HFF-Myc (cell line): ENCODE measurements at regions not wholly inside any gene's neighbourhood (a gene's known extent, or its start where the extent isn't known, plus 50 kb on each side); places are given as distances from the start of the nearest gene placed in this dataset.

Experiments used
- DNase-seq: peaks from one replicate; pipeline ENCODE4 v3.0.0-alpha.2; 2011; ENCODE audit warnings: low read depth; ENCODE audit errors: extremely low read depth
- H3K4me3 ChIP-seq: replicated peaks from 2 replicates; pipeline ENCODE4 v1.5.1; 2011; ENCODE audit warnings: low read depth, mild to moderate bottlenecking, control low read depth, low read length
- TF ChIP-seq, protein P1 (sequence below): IDR thresholded peaks from 2 replicates; pipeline ENCODE4 v1.5.1; 2012; ENCODE audit warnings: mild to moderate bottlenecking, low read depth, low read length, control low read depth; ENCODE audit errors: missing control alignments

GRCh38 chr4:163017135-163017534 lies 149.6 kb downstream of the NAF1 start:
- no peak overlapping the region for H3K4me3 ChIP-seq
- TF ChIP-seq, protein P1, sequence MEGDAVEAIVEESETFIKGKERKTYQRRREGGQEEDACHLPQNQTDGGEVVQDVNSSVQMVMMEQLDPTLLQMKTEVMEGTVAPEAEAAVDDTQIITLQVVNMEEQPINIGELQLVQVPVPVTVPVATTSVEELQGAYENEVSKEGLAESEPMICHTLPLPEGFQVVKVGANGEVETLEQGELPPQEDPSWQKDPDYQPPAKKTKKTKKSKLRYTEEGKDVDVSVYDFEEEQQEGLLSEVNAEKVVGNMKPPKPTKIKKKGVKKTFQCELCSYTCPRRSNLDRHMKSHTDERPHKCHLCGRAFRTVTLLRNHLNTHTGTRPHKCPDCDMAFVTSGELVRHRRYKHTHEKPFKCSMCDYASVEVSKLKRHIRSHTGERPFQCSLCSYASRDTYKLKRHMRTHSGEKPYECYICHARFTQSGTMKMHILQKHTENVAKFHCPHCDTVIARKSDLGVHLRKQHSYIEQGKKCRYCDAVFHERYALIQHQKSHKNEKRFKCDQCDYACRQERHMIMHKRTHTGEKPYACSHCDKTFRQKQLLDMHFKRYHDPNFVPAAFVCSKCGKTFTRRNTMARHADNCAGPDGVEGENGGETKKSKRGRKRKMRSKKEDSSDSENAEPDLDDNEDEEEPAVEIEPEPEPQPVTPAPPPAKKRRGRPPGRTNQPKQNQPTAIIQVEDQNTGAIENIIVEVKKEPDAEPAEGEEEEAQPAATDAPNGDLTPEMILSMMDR, result no peak
- no peak for DNase-seq

DNA sequence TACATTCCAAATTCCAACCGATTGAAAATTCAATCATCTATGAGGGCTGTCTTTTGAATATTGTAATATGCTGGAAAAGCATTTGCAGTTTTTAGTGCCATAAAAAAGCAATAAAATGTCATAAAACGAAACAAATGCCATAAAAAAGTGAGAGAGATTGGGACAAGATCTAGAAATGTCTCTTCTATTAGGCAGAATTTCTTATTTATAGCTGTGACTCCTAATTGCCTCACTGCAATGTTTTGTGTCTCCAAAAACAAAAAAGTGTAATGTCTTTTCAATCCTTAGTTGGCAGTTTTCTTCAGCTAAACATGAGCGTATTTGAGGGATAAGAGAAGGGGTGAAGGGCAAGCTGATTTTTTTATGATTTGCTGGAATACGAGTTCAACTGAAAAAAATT lies 153.9 kb downstream of the NAF1 start:
- DNase-seq, result no peak
- TF ChIP-seq, protein P1, result no peak
- H3K4me3 ChIP-seq, result no peak overlapping the region

GRCh38 chr4:163003979-163004378 lies 162.7 kb downstream of the NAF1 start:
- TF ChIP-seq, protein P1, result no peak
- no peak for DNase-seq
- H3K4me3 ChIP-seq, result no peak overlapping the region

DNA sequence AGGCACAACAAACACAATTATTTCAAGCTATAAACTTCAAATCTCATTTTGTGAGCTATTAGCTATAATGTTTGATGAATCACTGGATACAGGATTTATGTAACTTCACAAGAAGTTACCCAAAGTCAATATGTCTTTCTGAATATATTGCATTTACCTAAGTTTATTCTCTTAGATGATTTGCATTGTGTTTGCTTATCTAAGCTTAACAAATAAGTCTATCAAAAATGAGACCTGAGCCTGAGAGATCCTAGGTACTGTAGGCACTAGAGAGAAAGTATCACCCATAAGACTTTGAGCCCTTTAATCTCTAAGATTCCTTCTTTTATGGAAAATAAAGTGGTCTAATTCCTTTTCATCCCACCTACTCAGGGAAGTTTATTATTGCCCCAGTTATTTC lies 178.2 kb downstream of the NAF1 start:
- DNase-seq, result no peak
- H3K4me3 ChIP-seq, result no peak overlapping the region
- TF ChIP-seq, protein P1, result no peak

GRCh38 chr4:162985131-162985530 lies 181.6 kb downstream of the NAF1 start:
- DNase-seq, result no peak
- TF ChIP-seq, protein P1, result no peak

GRCh38 chr4:162984621-162985020 lies 182.1 kb downstream of the NAF1 start:
- no peak overlapping the region for H3K4me3 ChIP-seq
- no peak for DNase-seq
- TF ChIP-seq, protein P1, result no peak

More at GRCh38 chr4:162985131-162985530, 181.6 kb downstream of the NAF1 start:
- no peak overlapping the region for H3K4me3 ChIP-seq

DNA sequence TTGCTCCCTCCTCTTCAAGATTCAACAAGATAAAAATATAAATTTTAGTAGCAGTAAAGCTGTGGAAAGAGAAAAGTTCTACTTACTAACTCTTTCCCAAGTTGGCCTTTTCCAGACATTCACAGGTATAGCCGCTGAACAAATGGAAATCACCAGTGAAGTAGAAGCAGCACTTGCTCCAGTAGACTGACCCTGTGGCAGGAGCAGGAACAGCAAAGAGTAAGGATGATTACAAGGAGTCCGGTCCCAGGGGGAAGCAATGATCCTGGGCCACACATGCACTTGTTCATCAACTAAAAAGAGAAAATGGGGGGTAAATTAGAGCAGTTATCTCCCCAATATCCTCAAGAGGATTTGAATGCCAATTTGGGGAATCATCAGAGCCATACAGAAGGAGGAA lies 184.9 kb downstream of the NAF1 start:
- H3K4me3 ChIP-seq, result no peak overlapping the region
- DNase-seq, result no peak
- TF ChIP-seq, protein P1, result no peak
